CD4-positive, alpha-beta memory T cell (primary cell): ENCODE measurements at regions not wholly inside any gene's neighbourhood (a gene's known extent, or its start where the extent isn't known, plus 50 kb on each side); places are given as distances from the start of the nearest gene placed in this dataset.
"Not testable (repeated sequence)": the region's sequence is repeated elsewhere in the genome, so short reads cannot be mapped to it uniquely, and the experiment has no call there.

ENCODE experiments used
- CTCF ChIA-PET: fragments of 350-600 bp; sonication (Branson Sonifier 250); formaldehyde crosslinking; loops from one replicate; lab custom pipeline; 2021; ENCODE audit warnings: inconsistent platforms; ENCODE audit not compliant: partially characterized antibody; lab: Charles Lee
- POLR2A ChIA-PET: fragments of 350-600 bp; sonication (Branson Sonifier 250); formaldehyde crosslinking; loops from one replicate; lab custom pipeline; 2021; ENCODE audit not compliant: partially characterized antibody; lab: Charles Lee
- DNase-seq, 5 donors: peaks; one replicate each; pipeline versions ENCODE4 v3.0.0 to v3.0.0-alpha.2; 2020 to 2022; ENCODE audit warnings: mixed read lengths in 1 of 5
- H3K27ac ChIP-seq: one replicate; pipeline ENCODE4 v1.7.0; 2013; ENCODE audit warnings: low read depth, low read length
- H3K27me3 ChIP-seq: 2 replicates; pipeline ENCODE4 v1.7.0; 2013; ENCODE audit warnings: mild to moderate bottlenecking, low read length, moderate library complexity; ENCODE audit not compliant: insufficient read depth
- H3K36me3 ChIP-seq: 2 replicates; pipeline ENCODE4 v1.7.0; 2013; ENCODE audit warnings: mild to moderate bottlenecking, low read length, moderate library complexity; ENCODE audit not compliant: insufficient read depth
- H3K4me1 ChIP-seq: 2 replicates; pipeline ENCODE4 v1.7.0; 2013; ENCODE audit warnings: mild to moderate bottlenecking, low read length, moderate library complexity; ENCODE audit not compliant: insufficient read depth
- H3K4me3 ChIP-seq, 2 donors: one replicate each; pipeline ENCODE4 v1.7.0; 2013; ENCODE audit warnings: low read length in 2 of 2, mild to moderate bottlenecking in 1 of 2
- H3K9me3 ChIP-seq, 2 donors: one replicate each; pipeline ENCODE4 v1.7.0; 2013; ENCODE audit warnings: low read length in 2 of 2, control low read depth in 1 of 2; ENCODE audit not compliant: control insufficient read depth in 1 of 2
- H3K27ac Mint-ChIP-seq, 7 donors: one replicate each; pipeline ENCODE4 v1.8.0; 2020 to 2021; ENCODE audit warnings: mixed read lengths in 7 of 7, mild to moderate bottlenecking in 6 of 7, inconsistent platforms in 3 of 7, moderate library complexity in 3 of 7
- H3K27me3 Mint-ChIP-seq, 2 donors: one replicate each; pipeline ENCODE4 v1.8.0; 2020 to 2021; ENCODE audit warnings: mixed read lengths in 2 of 2
- H3K36me3 Mint-ChIP-seq, 2 donors: one replicate each; pipeline ENCODE4 v1.8.0; 2020 to 2021; ENCODE audit warnings: mixed read lengths in 2 of 2, inconsistent platforms in 1 of 2, mild to moderate bottlenecking in 1 of 2
- H3K4me1 Mint-ChIP-seq, 4 donors: one replicate each; pipeline ENCODE4 v1.8.0; 2020 to 2021; ENCODE audit warnings: mixed read lengths in 4 of 4, mild to moderate bottlenecking in 1 of 4
- H3K4me3 Mint-ChIP-seq, 8 donors: one replicate each; pipeline ENCODE4 v1.8.0; 2020 to 2021; ENCODE audit warnings: mixed read lengths in 8 of 8, mild to moderate bottlenecking in 7 of 8, moderate library complexity in 6 of 8, inconsistent platforms in 3 of 8
- H3K9me3 Mint-ChIP-seq, 8 donors: one replicate each; pipeline ENCODE4 v1.8.0; 2020 to 2021; ENCODE audit warnings: mixed read lengths in 8 of 8, mild to moderate bottlenecking in 5 of 8, inconsistent platforms in 3 of 8, moderate library complexity in 1 of 8
- intact Hi-C: fragments of 100-400 bp; cut with micrococcal nuclease; formaldehyde crosslinking; loops from one replicate; pipeline ENCODE4 v1.15.1; 2023

GRCh38 chr6:164085091-164086075, 670.9 kb downstream of the QKI start:
- Mint-ChIP-seq H3K9me3 (peaks cover 0 to 7% (median 0%) of the 10 kb centered on the region in 8 donors), H3K4me1 (peaks cover 0 to 8% (median 0%) of the 10 kb centered on the region in 4 donors), H3K4me3 (peak overlapping the region in 1 of 8 donors; percentile 59), H3K27me3 (peaks cover under 1 to 1% of the 10 kb centered on the region in 2 donors), H3K36me3 (no peaks in the 10 kb centered on the region), H3K27ac (no peak overlapping the region)
- no peaks in the 10 kb centered on the region for H3K9me3 ChIP-seq
- intact Hi-C loops: no loop called here
- no peaks in the 10 kb centered on the region for H3K4me1 ChIP-seq
- no peak overlapping the region for H3K27ac ChIP-seq
- DNase-seq: no peak
- H3K36me3 ChIP-seq: no peaks in the 10 kb centered on the region
- no peaks in the 10 kb centered on the region for H3K27me3 ChIP-seq
- POLR2A ChIA-PET: no interaction called here
- no peak overlapping the region for H3K4me3 ChIP-seq
- CTCF ChIA-PET: interaction anchor here (0.7 kb wide), 1 partner anchor 203 kb away, joined by 3 read pairs; no protein-coding TSS in a partner anchor

DNA sequence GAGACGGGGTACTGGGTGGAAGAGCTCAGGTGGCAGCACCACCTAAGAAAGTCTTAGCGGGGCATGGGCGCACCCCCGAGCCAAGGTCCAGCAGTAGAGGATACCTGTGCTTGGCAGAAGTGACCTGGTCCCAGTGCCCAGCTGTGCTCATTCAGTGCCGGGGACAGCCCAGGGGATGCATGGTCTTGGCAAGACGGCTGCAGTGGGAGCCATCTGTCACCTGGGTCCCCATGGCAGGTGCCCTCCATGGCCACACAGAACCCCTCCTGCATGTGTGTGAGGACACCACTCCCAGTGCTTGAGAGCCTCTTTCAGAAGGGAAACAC, 664.7 kb downstream of the QKI start:
- CTCF ChIA-PET: no interaction called here
- H3K9me3 ChIP-seq: no peaks in the 10 kb centered on the region

DNA sequence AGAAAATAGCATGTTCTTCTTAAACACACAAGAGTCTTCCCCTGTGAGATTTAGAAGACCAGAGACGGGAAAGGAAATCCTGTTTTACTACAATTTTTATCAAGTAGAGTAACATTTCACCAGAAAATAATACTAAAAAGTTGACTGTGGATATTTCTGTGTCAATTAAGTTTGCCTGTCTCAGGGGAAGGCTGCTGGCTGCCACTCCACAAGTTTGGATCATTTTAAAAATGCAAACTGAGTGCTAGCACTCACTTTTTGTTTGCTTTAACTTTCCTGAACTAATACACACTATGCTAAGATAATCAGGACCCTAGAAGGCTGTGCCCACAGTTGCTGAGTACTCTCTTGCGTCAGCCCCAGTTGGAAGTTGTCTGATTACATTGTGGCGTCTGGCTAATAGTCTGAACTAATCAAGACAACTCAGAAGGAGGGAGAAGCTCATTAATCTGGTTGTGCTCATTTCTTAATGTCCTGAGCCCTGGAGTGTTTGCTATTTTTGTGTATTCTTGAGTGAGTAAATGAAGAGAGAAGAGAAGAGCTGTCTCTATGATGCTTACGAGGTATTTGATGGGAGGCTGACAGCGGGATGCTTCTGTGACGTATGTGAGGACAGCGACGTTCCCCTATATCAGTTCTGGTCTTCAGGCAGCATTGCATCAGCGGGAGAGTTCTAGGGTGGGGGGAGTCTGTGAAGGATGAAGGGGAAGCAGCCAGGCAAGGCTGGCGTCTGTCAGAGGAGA, 664.2 kb downstream of the QKI start:
- Histone ChIP-seq H3K36me3 (no peaks in the 10 kb centered on the region), H3K27me3 (no peaks in the 10 kb centered on the region), H3K4me3 (no peak overlapping the region), H3K27ac (no peak overlapping the region), H3K9me3 (no peaks in the 10 kb centered on the region), H3K4me1 (no peaks in the 10 kb centered on the region)
- H3K36me3 Mint-ChIP-seq: no peaks in the 10 kb centered on the region
- H3K4me1 Mint-ChIP-seq: no peaks in the 10 kb centered on the region
- DNase-seq: no peak
- no peak overlapping the region for H3K27ac Mint-ChIP-seq
- intact Hi-C loops: no loop called here
- peaks cover 0 to 7% of the 10 kb centered on the region in 2 donors for H3K27me3 Mint-ChIP-seq
- peaks cover 0 to 9% (median 3%) of the 10 kb centered on the region in 8 donors for H3K9me3 Mint-ChIP-seq
- CTCF ChIA-PET: no interaction called here
- POLR2A ChIA-PET: no interaction called here
- no peak overlapping the region for H3K4me3 Mint-ChIP-seq

More for the DNA sequence above, 664.7 kb downstream of the QKI start:
- Histone ChIP-seq H3K4me1 (no peaks in the 10 kb centered on the region), H3K27me3 (no peaks in the 10 kb centered on the region), H3K27ac (no peak overlapping the region), H3K4me3 (no peak overlapping the region), H3K36me3 (no peaks in the 10 kb centered on the region)
- Mint-ChIP-seq H3K36me3 (no peaks in the 10 kb centered on the region), H3K4me3 (no peak overlapping the region), H3K4me1 (peaks cover 0 to 3% (median 0%) of the 10 kb centered on the region in 4 donors), H3K27ac (no peak overlapping the region), H3K27me3 (peaks cover 0 to 7% of the 10 kb centered on the region in 2 donors), H3K9me3 (peaks cover 0 to 9% (median 3%) of the 10 kb centered on the region in 8 donors)
- intact Hi-C loops: no loop called here
- DNase-seq: no peak
- POLR2A ChIA-PET: no interaction called here

- H3K4me1 Mint-ChIP-seq, H3K4me3 ChIP-seq, H3K9me3 Mint-ChIP-seq, H3K27me3 Mint-ChIP-seq, DNase-seq, H3K27ac Mint-ChIP-seq, CTCF ChIA-PET, POLR2A ChIA-PET, H3K27ac ChIP-seq, H3K36me3 ChIP-seq, H3K4me1 ChIP-seq, H3K4me3 Mint-ChIP-seq, H3K9me3 ChIP-seq, H3K27me3 ChIP-seq, H3K36me3 Mint-ChIP-seq, intact Hi-C loops: not testable (repeated sequence)
Observed at GRCh38 chr6:164076818-164077532, 662.5 kb downstream of the QKI start.

GRCh38 chr6:164075981-164076615, 661.6 kb downstream of the QKI start:
- H3K27me3 ChIP-seq: no peaks in the 10 kb centered on the region
- no peak overlapping the region for H3K4me3 ChIP-seq
- Mint-ChIP-seq H3K36me3 (no peaks in the 10 kb centered on the region), H3K4me3 (no peak overlapping the region), H3K27ac (no peak overlapping the region), H3K4me1 (no peaks in the 10 kb centered on the region), H3K9me3 (peaks cover 0 to 10% (median 4%) of the 10 kb centered on the region in 8 donors), H3K27me3 (peaks cover 0 to 7% of the 10 kb centered on the region in 2 donors)
- intact Hi-C loops: no loop called here
- CTCF ChIA-PET: no interaction called here
- POLR2A ChIA-PET: no interaction called here
- no peak overlapping the region for H3K27ac ChIP-seq
- H3K36me3 ChIP-seq: no peaks in the 10 kb centered on the region
- DNase-seq: peak in 1 of 5 donors; percentile 20
- H3K9me3 ChIP-seq: no peaks in the 10 kb centered on the region
- H3K4me1 ChIP-seq: no peaks in the 10 kb centered on the region

- Mint-ChIP-seq H3K4me3 (no peak overlapping the region), H3K36me3 (no peaks in the 10 kb centered on the region), H3K27me3 (no peaks in the 10 kb centered on the region), H3K4me1 (no peaks in the 10 kb centered on the region), H3K27ac (no peak overlapping the region), H3K9me3 (peaks cover 0 to 10% (median 2%) of the 10 kb centered on the region in 8 donors)
- CTCF ChIA-PET: no interaction called here
- H3K36me3 ChIP-seq: no peaks in the 10 kb centered on the region
- H3K9me3 ChIP-seq: no peaks in the 10 kb centered on the region
- H3K27ac ChIP-seq: no peak overlapping the region
- no peak overlapping the region for H3K4me3 ChIP-seq
- DNase-seq: no peak
- POLR2A ChIA-PET: no interaction called here
- intact Hi-C loops: no loop called here
- no peaks in the 10 kb centered on the region for H3K27me3 ChIP-seq
- H3K4me1 ChIP-seq: no peaks in the 10 kb centered on the region
Observed at GRCh38 chr6:164072240-164072666, 657.7 kb downstream of the QKI start.
